Sigmoid colon (tissue), 4 donors: ENCODE measurements at regions not wholly inside any gene's neighbourhood (a gene's known extent, or its start where the extent isn't known, plus 50 kb on each side); places are given as distances from the start of the nearest gene placed in this dataset.

Experiments
- CTCF ChIP-seq, 4 experiments: fragments of 450-650 bp in 3 of 4; fragments of 200-600 bp in 1 of 4; IDR thresholded peaks; one replicate each; pipeline ENCODE4 v1.5.1; 2016 to 2019; ENCODE audit warnings: antibody characterized with exemption in 4 of 4, mild to moderate bottlenecking in 3 of 4, moderate library complexity in 2 of 4
- POLR2A ChIP-seq, 2 donors: fragments of 450-650 bp; IDR thresholded peaks; one replicate each; pipeline ENCODE4 v1.6.1; 2016; ENCODE audit warnings: antibody characterized with exemption in 2 of 2, mild to moderate bottlenecking in 2 of 2, moderate library complexity in 2 of 2
- POLR2AphosphoS5 ChIP-seq, 4 donors: sonication (generic); formaldehyde crosslinking; IDR thresholded peaks; one replicate each; pipeline ENCODE4 v1.6.1; 2017; ENCODE audit warnings: antibody characterized with exemption in 4 of 4

GRCh38 chr20:48132834-48133233 lies 347.6 kb upstream of the SULF2 start:
- TF ChIP-seq POLR2AphosphoS5 (IDR thresholded peaks at IDR 0.05) (no peak), CTCF (IDR thresholded peaks at IDR 0.05) (no peak), POLR2A (IDR thresholded peaks at IDR 0.05) (no peak)
